GM12865 (cell line): ENCODE measurements at regions not wholly inside any gene's neighbourhood (a gene's known extent, or its start where the extent isn't known, plus 50 kb on each side); places are given as distances from the start of the nearest gene placed in this dataset.
"Not testable (repeated sequence)": the region's sequence is repeated elsewhere in the genome, so short reads cannot be mapped to it uniquely, and the experiment has no call there.

ENCODE experiments used
- DNase-seq: peaks from one replicate; pipeline ENCODE4 v3.0.0; 2010; ENCODE audit warnings: low read depth
- H3K4me3 ChIP-seq: 2 replicates; pipeline ENCODE4 v1.5.1; 2011; ENCODE audit warnings: mild to moderate bottlenecking, low read depth, low read length, control low read depth
- CTCF ChIP-seq: IDR thresholded peaks from 2 replicates; pipeline ENCODE4 v1.5.1; 2011; ENCODE audit warnings: low read length, control low read depth, low read depth, inconsistent platforms; ENCODE audit not compliant: insufficient read depth; ENCODE audit errors: missing control alignments

- no peak for DNase-seq
- TF ChIP-seq CTCF = no peak
- no peak overlapping the region for H3K4me3 ChIP-seq
Observed at GRCh38 chr6:3532296-3532916, 75.6 kb upstream of the SLC22A23 start.

DNA sequence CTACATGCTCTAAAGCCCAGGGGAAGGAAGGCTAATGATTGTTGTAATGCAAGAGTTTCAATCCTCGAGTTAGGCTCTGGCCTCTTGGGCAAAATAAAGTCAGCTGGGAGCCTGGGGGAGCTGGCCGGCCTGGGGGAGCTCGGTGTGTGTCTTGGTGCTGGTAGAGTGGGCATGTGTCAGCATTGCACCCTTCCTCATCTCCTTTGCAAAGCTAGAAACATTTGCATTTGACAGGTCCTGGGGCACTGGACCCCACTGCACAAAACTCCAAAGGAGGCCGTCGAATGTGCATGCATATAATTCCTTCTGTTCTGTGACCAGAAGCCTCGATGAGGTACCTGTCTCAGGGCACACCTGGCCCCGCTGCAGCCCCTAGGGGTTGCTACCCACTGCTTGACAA, 74.6 kb upstream of the SLC22A23 start:
- no peak for TF ChIP-seq CTCF
- DNase-seq = no peak
- H3K4me3 ChIP-seq = no peak overlapping the region

DNA sequence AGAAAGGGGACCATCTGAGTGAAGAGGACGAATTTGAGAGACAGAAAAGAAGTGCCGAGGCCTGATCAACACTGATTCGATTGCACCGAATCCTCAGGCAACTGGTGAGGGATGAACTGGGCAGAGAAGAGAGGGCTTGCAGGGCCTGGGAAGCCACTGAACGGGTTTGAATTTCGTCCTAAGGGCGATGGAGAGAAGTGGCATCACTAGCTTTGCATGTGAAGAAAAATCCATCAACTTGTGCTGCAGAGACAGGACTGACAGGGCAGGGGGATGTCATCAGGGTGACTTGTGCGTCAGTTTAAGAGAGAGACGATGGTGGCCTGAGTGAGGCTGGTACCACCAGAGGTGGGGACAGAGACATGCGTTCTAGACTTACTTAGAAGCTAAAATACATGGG, 73.7 kb upstream of the SLC22A23 start:
- DNase-seq = no peak
- no peak overlapping the region for H3K4me3 ChIP-seq
- no peak for TF ChIP-seq CTCF

DNA sequence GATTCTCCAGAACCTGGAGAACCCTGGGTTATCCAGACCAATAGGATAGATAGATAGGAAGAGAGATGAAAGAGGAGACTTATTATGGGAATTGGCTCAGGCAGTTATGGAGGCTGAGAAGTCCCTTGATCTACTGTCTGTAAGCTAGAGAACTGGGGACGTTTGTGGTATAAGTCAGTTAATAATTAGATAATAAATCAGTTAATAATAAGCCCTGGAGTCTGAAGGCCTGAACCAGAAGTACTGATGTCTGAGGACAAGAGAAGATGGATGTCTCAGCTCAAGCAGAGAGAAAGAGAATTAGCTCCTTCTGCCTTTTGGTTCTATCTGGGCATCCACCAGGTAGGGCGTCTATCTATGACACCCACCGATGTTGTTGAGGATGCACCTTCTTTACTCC, 72.9 kb upstream of the SLC22A23 start:
- no peak for TF ChIP-seq CTCF
- no peak for DNase-seq
- H3K4me3 ChIP-seq = no peak overlapping the region

DNA sequence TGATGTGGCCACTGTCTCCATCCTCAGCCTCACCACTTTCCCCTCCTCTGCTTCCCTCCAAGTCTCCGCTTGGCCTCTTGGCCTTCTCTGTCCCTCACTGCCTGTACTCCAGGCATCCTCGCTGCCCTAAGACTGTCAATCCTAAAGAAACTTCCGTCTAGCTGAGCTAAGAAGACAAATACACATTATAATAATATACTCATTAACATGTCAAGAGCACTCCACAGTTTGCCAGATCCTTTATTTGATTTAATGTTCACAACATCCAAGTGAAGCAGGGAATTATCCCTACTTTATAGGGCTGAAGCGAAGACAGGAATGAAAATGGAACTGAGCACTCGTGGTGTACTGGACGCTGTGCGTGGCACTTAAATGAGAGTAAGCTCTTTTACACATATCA, 72.4 kb upstream of the SLC22A23 start:
- no peak for TF ChIP-seq CTCF
- no peak overlapping the region for H3K4me3 ChIP-seq
- no peak for DNase-seq

DNA sequence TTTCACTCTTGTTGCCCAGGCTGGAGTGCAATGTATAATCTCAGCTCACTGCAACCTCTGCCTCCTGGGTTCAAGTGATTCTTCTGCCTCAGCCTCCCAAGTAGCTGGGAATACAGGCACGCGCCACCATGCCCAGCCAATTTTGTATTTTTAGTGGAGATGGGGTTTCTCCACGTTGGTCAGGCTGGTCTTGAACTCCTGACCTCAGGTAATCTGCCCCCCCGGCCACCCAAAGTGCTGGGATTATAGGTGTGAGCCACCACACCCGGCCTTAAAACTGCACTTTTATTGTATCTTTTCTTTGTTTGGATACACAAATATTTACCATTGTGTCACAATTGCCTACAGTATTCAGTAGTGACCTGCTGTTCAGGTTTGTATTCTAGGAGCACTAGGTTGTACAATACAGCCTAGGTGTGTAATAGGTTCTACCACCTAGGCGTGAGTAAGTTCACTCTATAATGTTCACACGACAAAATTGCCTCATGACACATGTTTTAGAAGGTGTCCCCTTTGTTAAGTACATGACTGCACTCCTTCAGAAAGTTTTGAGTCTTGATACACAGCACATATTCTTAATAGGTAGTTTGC, 71.3 kb upstream of the SLC22A23 start:
- DNase-seq, H3K4me3 ChIP-seq: not testable (repeated sequence)

DNA sequence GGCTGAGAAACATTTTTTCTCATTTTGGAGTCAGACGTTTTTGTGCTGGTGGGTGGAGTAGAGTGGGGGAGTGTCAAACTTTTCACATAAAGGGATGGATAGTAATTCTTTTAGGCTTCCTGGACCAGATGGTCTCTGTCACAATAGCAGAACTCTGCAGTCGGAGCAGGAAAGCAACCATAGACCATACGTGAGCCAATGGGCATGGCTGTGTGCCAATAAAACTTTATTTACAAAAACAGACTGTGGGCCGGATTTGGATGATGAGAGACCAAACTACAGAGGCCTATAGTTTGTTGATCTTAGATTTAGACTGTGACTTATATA, 70.8 kb upstream of the SLC22A23 start:
- no peak overlapping the region for H3K4me3 ChIP-seq
- DNase-seq = no peak
- no peak for TF ChIP-seq CTCF
